ENCODE measurements at regions not wholly inside any gene's neighbourhood (a gene's known extent, or its start where the extent isn't known, plus 50 kb on each side); places are given as distances from the start of the nearest gene placed in this dataset.

DNA sequence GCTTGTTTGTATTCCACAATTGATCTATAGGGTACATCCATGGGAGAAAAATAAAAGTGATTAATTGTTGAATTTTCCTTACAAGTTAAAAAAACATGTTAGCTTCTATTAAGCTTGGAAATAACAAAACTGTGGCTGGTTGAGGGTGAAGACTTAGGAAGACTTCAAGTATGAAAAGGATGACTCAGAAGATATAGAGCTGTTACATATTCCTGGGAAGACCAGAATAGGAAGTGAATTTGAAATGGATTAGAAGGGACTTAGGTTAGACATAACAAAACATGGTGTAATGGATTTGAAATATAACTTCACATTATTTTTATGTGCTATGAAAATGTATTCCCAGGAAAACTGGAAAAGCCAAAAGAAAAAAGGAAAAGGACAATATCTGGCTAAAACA, 732.2 kb downstream of the HDGFL1 start:
- no peak for TF ChIP-seq EZH2 (IDR thresholded peaks at IDR 0.05; ENCODE audit: borderline replicate concordance, low read depth, low read length, severe bottlenecking)
- TF ChIP-seq, protein P1, sequence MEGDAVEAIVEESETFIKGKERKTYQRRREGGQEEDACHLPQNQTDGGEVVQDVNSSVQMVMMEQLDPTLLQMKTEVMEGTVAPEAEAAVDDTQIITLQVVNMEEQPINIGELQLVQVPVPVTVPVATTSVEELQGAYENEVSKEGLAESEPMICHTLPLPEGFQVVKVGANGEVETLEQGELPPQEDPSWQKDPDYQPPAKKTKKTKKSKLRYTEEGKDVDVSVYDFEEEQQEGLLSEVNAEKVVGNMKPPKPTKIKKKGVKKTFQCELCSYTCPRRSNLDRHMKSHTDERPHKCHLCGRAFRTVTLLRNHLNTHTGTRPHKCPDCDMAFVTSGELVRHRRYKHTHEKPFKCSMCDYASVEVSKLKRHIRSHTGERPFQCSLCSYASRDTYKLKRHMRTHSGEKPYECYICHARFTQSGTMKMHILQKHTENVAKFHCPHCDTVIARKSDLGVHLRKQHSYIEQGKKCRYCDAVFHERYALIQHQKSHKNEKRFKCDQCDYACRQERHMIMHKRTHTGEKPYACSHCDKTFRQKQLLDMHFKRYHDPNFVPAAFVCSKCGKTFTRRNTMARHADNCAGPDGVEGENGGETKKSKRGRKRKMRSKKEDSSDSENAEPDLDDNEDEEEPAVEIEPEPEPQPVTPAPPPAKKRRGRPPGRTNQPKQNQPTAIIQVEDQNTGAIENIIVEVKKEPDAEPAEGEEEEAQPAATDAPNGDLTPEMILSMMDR (IDR thresholded peaks at IDR 0.05; ENCODE audit: borderline replicate concordance, extremely low read depth, low read length, poor library complexity, severe bottlenecking) = no peak

Data from DND-41 (cell line).